ENCODE measurements at regions not wholly inside any gene's neighbourhood (a gene's known extent, or its start where the extent isn't known, plus 50 kb on each side); places are given as distances from the start of the nearest gene placed in this dataset.

DNA sequence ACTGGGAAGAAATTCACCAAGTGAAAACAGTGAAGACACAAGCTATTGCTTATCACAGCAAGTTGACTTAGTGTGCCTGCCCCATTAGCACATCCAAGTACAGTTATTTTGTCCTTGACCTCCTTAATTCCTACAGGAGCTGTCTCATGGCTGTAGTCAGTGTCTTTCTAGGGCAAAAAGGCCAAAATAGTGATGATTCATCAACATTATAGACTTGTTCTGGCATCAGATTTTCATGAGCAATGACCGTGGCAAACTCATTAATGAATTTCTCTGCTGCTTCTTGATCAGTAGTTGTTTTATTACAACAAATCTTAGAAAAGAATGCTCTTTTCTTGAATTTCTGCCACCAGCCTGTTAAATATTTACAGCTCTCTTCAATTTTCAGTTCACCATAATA is 1169.3 kb upstream of the DDX18 start:
- TF ChIP-seq, protein P1, sequence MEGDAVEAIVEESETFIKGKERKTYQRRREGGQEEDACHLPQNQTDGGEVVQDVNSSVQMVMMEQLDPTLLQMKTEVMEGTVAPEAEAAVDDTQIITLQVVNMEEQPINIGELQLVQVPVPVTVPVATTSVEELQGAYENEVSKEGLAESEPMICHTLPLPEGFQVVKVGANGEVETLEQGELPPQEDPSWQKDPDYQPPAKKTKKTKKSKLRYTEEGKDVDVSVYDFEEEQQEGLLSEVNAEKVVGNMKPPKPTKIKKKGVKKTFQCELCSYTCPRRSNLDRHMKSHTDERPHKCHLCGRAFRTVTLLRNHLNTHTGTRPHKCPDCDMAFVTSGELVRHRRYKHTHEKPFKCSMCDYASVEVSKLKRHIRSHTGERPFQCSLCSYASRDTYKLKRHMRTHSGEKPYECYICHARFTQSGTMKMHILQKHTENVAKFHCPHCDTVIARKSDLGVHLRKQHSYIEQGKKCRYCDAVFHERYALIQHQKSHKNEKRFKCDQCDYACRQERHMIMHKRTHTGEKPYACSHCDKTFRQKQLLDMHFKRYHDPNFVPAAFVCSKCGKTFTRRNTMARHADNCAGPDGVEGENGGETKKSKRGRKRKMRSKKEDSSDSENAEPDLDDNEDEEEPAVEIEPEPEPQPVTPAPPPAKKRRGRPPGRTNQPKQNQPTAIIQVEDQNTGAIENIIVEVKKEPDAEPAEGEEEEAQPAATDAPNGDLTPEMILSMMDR (IDR thresholded peaks at IDR 0.05; ENCODE audit: control insufficient read depth, insufficient read depth, low read depth, low read length, missing control alignments) = no peak
- no peak overlapping the region for H3K4me3 ChIP-seq (ENCODE audit: control insufficient read depth, low read depth, low read length)
- no peak for DNase-seq (ENCODE audit: low read depth)

DNA sequence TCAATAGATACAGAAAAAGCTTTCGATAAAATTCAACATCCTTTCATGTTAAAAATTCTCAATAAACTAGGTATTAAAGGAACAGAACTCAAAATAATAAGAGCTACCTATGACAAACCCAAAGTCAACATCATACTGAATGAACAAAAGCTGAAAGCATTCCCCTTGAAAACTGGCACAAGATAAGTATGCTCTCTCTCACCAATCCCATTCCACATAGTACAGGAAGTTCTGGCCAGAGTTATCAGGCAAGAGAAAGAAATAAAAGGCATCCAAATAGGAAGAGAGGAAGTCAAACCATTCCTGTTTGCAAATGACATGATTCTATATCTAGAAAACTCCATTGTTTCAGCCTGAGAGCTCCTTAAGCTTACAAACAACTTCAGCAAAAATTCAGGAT is 1145.8 kb upstream of the DDX18 start:
- DNase-seq (ENCODE audit: low read depth) = no peak
- no peak overlapping the region for H3K4me3 ChIP-seq (ENCODE audit: control insufficient read depth, low read depth, low read length)
- TF ChIP-seq, protein P1 (IDR thresholded peaks at IDR 0.05; ENCODE audit: control insufficient read depth, insufficient read depth, low read depth, low read length, missing control alignments) = no peak

DNA sequence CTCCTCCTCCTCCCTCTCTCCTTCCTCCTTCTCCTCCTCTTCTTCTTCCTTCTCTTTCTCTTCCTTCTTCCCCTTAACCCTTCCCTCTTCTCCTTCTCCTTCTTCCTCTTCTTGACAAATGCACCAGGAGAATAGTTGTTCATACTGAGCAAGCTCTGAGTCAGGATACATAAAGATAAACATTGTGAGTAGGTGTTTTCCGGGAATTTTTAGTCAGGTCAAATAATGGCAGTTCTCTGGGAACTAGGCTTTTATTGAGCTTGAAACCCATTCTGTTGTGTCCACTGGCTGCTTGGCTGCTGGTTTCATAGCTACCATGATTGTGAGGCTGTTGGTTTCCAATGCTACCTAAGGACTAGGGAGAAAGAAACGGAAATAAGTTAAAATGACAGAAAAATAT is 1144.7 kb upstream of the DDX18 start:
- no peak overlapping the region for H3K4me3 ChIP-seq (ENCODE audit: control insufficient read depth, low read depth, low read length)
- DNase-seq (ENCODE audit: low read depth) = no peak
- TF ChIP-seq, protein P1 (IDR thresholded peaks at IDR 0.05; ENCODE audit: control insufficient read depth, insufficient read depth, low read depth, low read length, missing control alignments) = no peak

DNA sequence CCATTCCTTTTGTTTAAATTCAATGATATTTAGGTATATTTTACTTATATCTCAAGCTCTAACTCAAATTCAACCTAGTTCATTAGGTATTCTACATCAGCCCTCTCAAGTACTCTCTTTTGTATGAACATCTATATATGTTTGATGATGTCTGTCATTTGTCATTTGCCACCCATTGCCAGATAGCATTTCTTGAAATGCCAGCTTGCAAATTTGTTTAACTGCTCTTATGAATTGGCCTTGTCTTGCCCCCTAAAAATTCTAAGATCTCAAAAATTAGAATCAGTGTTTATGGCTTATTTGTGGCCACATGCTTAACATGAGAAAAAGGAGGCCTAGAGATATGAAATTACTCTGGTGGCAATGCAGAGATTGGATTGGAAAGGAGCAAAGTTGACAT is 1140.3 kb upstream of the DDX18 start:
- H3K4me3 ChIP-seq (ENCODE audit: control insufficient read depth, low read depth, low read length) = no peak overlapping the region
- no peak for DNase-seq (ENCODE audit: low read depth)
- TF ChIP-seq, protein P1 (IDR thresholded peaks at IDR 0.05; ENCODE audit: control insufficient read depth, insufficient read depth, low read depth, low read length, missing control alignments) = no peak

DNA sequence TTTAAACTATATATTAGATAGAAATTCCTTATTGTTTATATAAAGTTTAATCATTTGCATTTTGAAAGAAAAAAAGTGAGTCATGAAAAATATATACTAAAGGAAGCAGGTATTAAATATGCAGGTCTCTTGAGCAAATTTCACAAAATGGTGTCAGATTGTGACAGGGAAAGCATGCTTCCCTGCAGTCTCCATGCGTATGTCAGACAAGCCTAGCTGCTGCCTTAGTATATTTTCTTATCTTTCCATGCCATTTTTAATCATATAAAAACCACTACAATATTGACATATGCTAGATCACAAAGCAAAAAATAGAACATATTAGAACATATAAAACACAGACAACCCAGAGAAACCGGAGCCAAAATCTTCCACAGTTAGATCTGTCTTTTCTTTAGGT is 1137.7 kb upstream of the DDX18 start:
- H3K4me3 ChIP-seq (ENCODE audit: control insufficient read depth, low read depth, low read length) = no peak overlapping the region
- TF ChIP-seq, protein P1 (IDR thresholded peaks at IDR 0.05; ENCODE audit: control insufficient read depth, insufficient read depth, low read depth, low read length, missing control alignments) = no peak
- no peak for DNase-seq (ENCODE audit: low read depth)

DNA sequence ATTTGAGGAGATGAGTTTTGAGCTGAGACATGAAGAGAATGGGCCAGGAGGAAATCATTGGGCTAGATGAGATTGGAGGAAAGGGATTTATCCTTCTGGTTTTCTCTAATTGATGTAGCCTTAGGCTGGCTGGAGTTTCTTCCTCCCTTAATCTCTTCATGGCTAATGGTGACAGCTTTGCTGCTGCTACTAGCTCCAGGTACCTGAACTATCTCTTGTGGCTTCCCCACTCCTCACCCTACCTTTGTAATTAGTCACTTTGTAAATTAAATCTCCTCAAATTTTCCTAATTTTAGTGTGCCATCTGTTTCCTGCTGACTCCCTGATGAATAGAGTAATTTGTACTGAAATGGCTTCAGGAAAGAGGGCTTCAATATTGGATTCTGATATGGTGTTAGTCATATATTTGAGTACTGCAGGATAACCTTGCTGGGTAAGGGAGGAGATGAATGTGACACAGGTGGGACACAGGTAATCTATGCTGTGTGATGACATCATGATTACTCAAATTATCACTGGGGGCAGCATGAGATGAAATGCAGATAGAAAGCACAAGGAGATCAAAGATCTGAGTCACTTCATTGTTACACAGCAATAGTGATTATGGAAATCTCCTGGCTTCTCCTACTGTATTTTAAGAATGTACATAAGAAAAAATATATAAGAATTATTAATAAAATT is 1134.1 kb upstream of the DDX18 start:
- no peak for DNase-seq (ENCODE audit: low read depth)
- H3K4me3 ChIP-seq (ENCODE audit: control insufficient read depth, low read depth, low read length) = no peak overlapping the region
- TF ChIP-seq, protein P1 (IDR thresholded peaks at IDR 0.05; ENCODE audit: control insufficient read depth, insufficient read depth, low read depth, low read length, missing control alignments) = no peak

All from AG09309 (cell line).